Right kidney (tissue), 1 donor: ENCODE measurements at regions not wholly inside any gene's neighbourhood (a gene's known extent, or its start where the extent isn't known, plus 50 kb on each side); places are given as distances from the start of the nearest gene placed in this dataset.

Experiments
- DNase-seq: peaks from one replicate; pipeline ENCODE4 v3.0.0-alpha.2; 2016

- DNase-seq, result no peak
Measured at GRCh38 chr13:44188257-44188656, 185.4 kb upstream of the SERP2 start.

GRCh38 chr13:44189085-44189484 is 184.5 kb upstream of the SERP2 start:
- no peak for DNase-seq

GRCh38 chr13:44191103-44191502 is 182.5 kb upstream of the SERP2 start:
- DNase-seq, result no peak

- peak; percentile 21 for DNase-seq
Measured at GRCh38 chr13:44191504-44192171, 182.0 kb upstream of the SERP2 start.

- no peak for DNase-seq
Measured at GRCh38 chr13:44193731-44194130, 179.9 kb upstream of the SERP2 start.

GRCh38 chr13:44195245-44195644 is 178.4 kb upstream of the SERP2 start:
- DNase-seq, result no peak

- no peak for DNase-seq
Measured at GRCh38 chr13:44196196-44196751, 177.3 kb upstream of the SERP2 start.

- no peak for DNase-seq
Measured at GRCh38 chr13:44197791-44198770, 175.5 kb upstream of the SERP2 start.

GRCh38 chr13:44198826-44199225 is 174.8 kb upstream of the SERP2 start:
- no peak for DNase-seq

GRCh38 chr13:44199627-44200207 is 173.9 kb upstream of the SERP2 start:
- DNase-seq, result no peak

GRCh38 chr13:44206434-44206833 is 167.2 kb upstream of the SERP2 start:
- no peak for DNase-seq

- no peak for DNase-seq
Measured at GRCh38 chr13:44207476-44207875, 166.1 kb upstream of the SERP2 start.

GRCh38 chr13:44210525-44210924 is 163.1 kb upstream of the SERP2 start:
- DNase-seq, result no peak

- no peak for DNase-seq
Measured at GRCh38 chr13:44211286-44211685, 162.3 kb upstream of the SERP2 start.

- DNase-seq, result no peak
Measured at GRCh38 chr13:44211704-44212346, 161.8 kb upstream of the SERP2 start.

- DNase-seq, result peak; percentile 25
Measured at GRCh38 chr13:44212633-44213396, 160.8 kb upstream of the SERP2 start.

- no peak for DNase-seq
Measured at GRCh38 chr13:44218501-44219240, 155.0 kb upstream of the SERP2 start.

- no peak for DNase-seq
Measured at GRCh38 chr13:44219577-44220548, 153.8 kb upstream of the SERP2 start.

GRCh38 chr13:44220948-44221347 is 152.7 kb upstream of the SERP2 start:
- DNase-seq, result no peak

- DNase-seq, result no peak
Measured at GRCh38 chr13:44221657-44222056, 152.0 kb upstream of the SERP2 start.
